HG03460 (cell line): ENCODE measurements at regions not wholly inside any gene's neighbourhood (a gene's known extent, or its start where the extent isn't known, plus 50 kb on each side); places are given as distances from the start of the nearest gene placed in this dataset.

Experiments used
- ATAC-seq: cut with Tn5 transposase; IDR thresholded peaks from one replicate; pipeline ENCODE4 v1.9.1; 2021; ENCODE audit not compliant: unreplicated experiment

- ATAC-seq: no peak
Measured at GRCh38 chr12:13769966-13770365, 211.4 kb downstream of the GRIN2B start.

- ATAC-seq: no peak
Measured at GRCh38 chr12:13769273-13769672, 212.1 kb downstream of the GRIN2B start.

- ATAC-seq: no peak
Measured at GRCh38 chr12:13764748-13765147, 216.7 kb downstream of the GRIN2B start.

- ATAC-seq: no peak
Measured at GRCh38 chr12:13749389-13749788, 232.0 kb downstream of the GRIN2B start.

- no peak for ATAC-seq
Measured at GRCh38 chr12:13745111-13745860, 236.1 kb downstream of the GRIN2B start.

- no peak for ATAC-seq
Measured at GRCh38 chr12:13744561-13744960, 236.8 kb downstream of the GRIN2B start.

- no peak for ATAC-seq
Measured at GRCh38 chr12:13740149-13740545, 241.3 kb downstream of the GRIN2B start.

GRCh38 chr12:13735734-13736133 is 245.7 kb downstream of the GRIN2B start:
- ATAC-seq: no peak

GRCh38 chr12:13734584-13735152 is 246.7 kb downstream of the GRIN2B start:
- no peak for ATAC-seq

GRCh38 chr12:13727707-13728195 is 253.7 kb downstream of the GRIN2B start:
- no peak for ATAC-seq

- ATAC-seq: no peak
Measured at GRCh38 chr12:13725049-13725448, 256.4 kb downstream of the GRIN2B start.

GRCh38 chr12:13724136-13724535 is 257.3 kb downstream of the GRIN2B start:
- ATAC-seq: no peak

- ATAC-seq: no peak
Measured at GRCh38 chr12:13719986-13720385, 261.4 kb downstream of the GRIN2B start.

GRCh38 chr12:13718271-13718670 is 263.1 kb downstream of the GRIN2B start:
- no peak for ATAC-seq

- ATAC-seq: no peak
Measured at GRCh38 chr12:13716119-13716518, 265.3 kb downstream of the GRIN2B start.

GRCh38 chr12:13713556-13714410 is 267.6 kb downstream of the GRIN2B start:
- no peak for ATAC-seq

GRCh38 chr12:13707829-13708228 is 273.6 kb downstream of the GRIN2B start:
- ATAC-seq: no peak

GRCh38 chr12:13702381-13702780 is 279.0 kb downstream of the GRIN2B start:
- ATAC-seq: no peak

- no peak for ATAC-seq
Measured at GRCh38 chr12:13701502-13701901, 279.9 kb downstream of the GRIN2B start.

- no peak for ATAC-seq
Measured at GRCh38 chr12:13697973-13698372, 283.4 kb downstream of the GRIN2B start.

GRCh38 chr12:13695781-13696180 is 285.6 kb downstream of the GRIN2B start:
- no peak for ATAC-seq

- ATAC-seq: no peak
Measured at GRCh38 chr12:13692332-13692731, 289.1 kb downstream of the GRIN2B start.
